22Rv1 (cell line): ENCODE measurements at regions not wholly inside any gene's neighbourhood (a gene's known extent, or its start where the extent isn't known, plus 50 kb on each side); places are given as distances from the start of the nearest gene placed in this dataset.

ENCODE experiments used
- ZFX ChIP-seq: fragments of 450-650 bp; IDR thresholded peaks from 2 replicates; pipeline ENCODE4 v1.6.1; 2017; ENCODE audit warnings: antibody characterized with exemption, borderline replicate concordance
- TF ChIP-seq, protein P1 (sequence below): fragments of 450-650 bp; IDR thresholded peaks from 2 replicates; pipeline ENCODE4 v1.5.1; 2017; ENCODE audit warnings: mild to moderate bottlenecking

GRCh38 chr4:24734511-24734910, 60.9 kb upstream of the SOD3 start:
- TF ChIP-seq, protein P1, sequence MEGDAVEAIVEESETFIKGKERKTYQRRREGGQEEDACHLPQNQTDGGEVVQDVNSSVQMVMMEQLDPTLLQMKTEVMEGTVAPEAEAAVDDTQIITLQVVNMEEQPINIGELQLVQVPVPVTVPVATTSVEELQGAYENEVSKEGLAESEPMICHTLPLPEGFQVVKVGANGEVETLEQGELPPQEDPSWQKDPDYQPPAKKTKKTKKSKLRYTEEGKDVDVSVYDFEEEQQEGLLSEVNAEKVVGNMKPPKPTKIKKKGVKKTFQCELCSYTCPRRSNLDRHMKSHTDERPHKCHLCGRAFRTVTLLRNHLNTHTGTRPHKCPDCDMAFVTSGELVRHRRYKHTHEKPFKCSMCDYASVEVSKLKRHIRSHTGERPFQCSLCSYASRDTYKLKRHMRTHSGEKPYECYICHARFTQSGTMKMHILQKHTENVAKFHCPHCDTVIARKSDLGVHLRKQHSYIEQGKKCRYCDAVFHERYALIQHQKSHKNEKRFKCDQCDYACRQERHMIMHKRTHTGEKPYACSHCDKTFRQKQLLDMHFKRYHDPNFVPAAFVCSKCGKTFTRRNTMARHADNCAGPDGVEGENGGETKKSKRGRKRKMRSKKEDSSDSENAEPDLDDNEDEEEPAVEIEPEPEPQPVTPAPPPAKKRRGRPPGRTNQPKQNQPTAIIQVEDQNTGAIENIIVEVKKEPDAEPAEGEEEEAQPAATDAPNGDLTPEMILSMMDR, result no peak
- no peak for TF ChIP-seq ZFX
